ENCODE measurements at regions not wholly inside any gene's neighbourhood (a gene's known extent, or its start where the extent isn't known, plus 50 kb on each side); places are given as distances from the start of the nearest gene placed in this dataset.

DNA sequence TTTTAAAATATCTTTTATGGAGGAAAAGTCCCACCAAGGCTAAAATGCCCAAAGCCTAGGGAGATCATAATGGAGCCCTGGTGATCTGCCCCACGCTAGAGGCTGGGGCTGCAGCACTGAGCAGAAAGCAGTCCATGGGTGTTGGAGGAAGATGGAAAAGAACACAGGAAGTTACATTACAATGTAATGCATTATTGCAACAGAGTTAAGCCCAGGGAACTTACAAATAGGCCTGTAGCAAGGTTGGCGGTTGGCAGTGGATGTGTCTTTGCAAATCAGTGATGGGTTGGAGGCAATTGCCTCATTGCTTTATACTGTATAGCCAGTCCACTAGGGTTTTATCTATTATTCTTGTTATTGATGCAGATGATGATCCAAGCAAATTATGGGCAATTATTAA, 399.9 kb downstream of the NDFIP2 start:
- no peak for DNase-seq
- Mint-ChIP-seq H3K27me3 (ENCODE audit: low read depth) (no peaks in the 10 kb centered on the region; the same call in 1 of the 2 replicates), H3K9me3 (peaks cover 3 to 5% of the 10 kb centered on the region in 2 experiments; a peak in 3 of 5 replicates), H3K4me3 (no peak overlapping the region), H3K36me3 (ENCODE audit: insufficient read depth in 1 of 3, low read depth in 3 of 3) (peaks cover 0 to 7% (median 0%) of the 10 kb centered on the region in 3 experiments; a peak in 2 of 7 replicates), H3K4me1 (peaks cover 11% of the 10 kb centered on the region in 2 experiments), H3K27ac (no peak overlapping the region)
- no peak overlapping the region for H3K4ac ChIP-seq (ENCODE audit: low read depth, low read length)
- H2BK5ac ChIP-seq (ENCODE audit: insufficient read length, low read length) = no peak overlapping the region
- H2AFZ ChIP-seq (ENCODE audit: low read length) = no peak overlapping the region
- no peak overlapping the region for H2BK12ac ChIP-seq (ENCODE audit: insufficient read length, low read depth, low read length)
- no peak overlapping the region for H3K27ac ChIP-seq (ENCODE audit: insufficient read length, low read depth, low read length)
- H3K9ac ChIP-seq (ENCODE audit: extremely low read depth, insufficient read length, low read length) = no peak overlapping the region
- no peaks in the 10 kb centered on the region for H3K23me2 ChIP-seq (ENCODE audit: insufficient read length, low read depth, low read length, poor library complexity, severe bottlenecking)
- no peak overlapping the region for H3K4me2 ChIP-seq (ENCODE audit: insufficient read depth, insufficient read length, low read length)
- no peak overlapping the region for H4K5ac ChIP-seq (ENCODE audit: insufficient read length, low read depth, low read length)
- H3K27me3 ChIP-seq (ENCODE audit: insufficient read depth, low read length) = no peaks in the 10 kb centered on the region
- H3K9me3 ChIP-seq (ENCODE audit: control insufficient read depth, low read depth, low read length) = no peaks in the 10 kb centered on the region
- H2AK5ac ChIP-seq (ENCODE audit: insufficient read length, low read length) = no peak overlapping the region
- H3K23ac ChIP-seq (ENCODE audit: insufficient read length, low read depth, low read length) = no peak overlapping the region
- H4K20me1 ChIP-seq (ENCODE audit: control insufficient read depth, insufficient read depth, insufficient read length) = no peaks in the 10 kb centered on the region
- no peaks in the 10 kb centered on the region for H3K4me1 ChIP-seq (ENCODE audit: insufficient read depth, low read length)
- H2BK15ac ChIP-seq (ENCODE audit: low read depth, low read length) = no peak overlapping the region
- TF ChIP-seq CTCF (conservative IDR thresholded peaks at IDR 0.05) = no peak
- H2BK20ac ChIP-seq (ENCODE audit: low read depth, low read length, poor library complexity, severe bottlenecking) = no peak overlapping the region
- no CpG with 5 or more reads among the region's 2 CpGs for WGBS (ENCODE audit: extremely low coverage, insufficient read length, low lambda C conversion rate)
- no peak overlapping the region for H3T11ph ChIP-seq (ENCODE audit: low read length)
- no peaks in the 10 kb centered on the region for H3K79me1 ChIP-seq (ENCODE audit: insufficient read depth, low read depth, low read length, poor library complexity, severe bottlenecking)
- H2BK120ac ChIP-seq (ENCODE audit: low read depth, low read length, poor library complexity, severe bottlenecking) = no peak overlapping the region
- no peak overlapping the region for H3K18ac ChIP-seq (ENCODE audit: insufficient read length, low read depth, low read length)
- no peak overlapping the region for H3K14ac ChIP-seq (ENCODE audit: insufficient read depth, low read length)
- H3K56ac ChIP-seq (ENCODE audit: insufficient read length, low read depth, low read length) = no peak overlapping the region
- no peaks in the 10 kb centered on the region for H3K79me2 ChIP-seq (ENCODE audit: insufficient read depth, low read length)
- no peak overlapping the region for H4K91ac ChIP-seq (ENCODE audit: insufficient read length, low read depth, low read length)
- H4K8ac ChIP-seq (replicated peaks; ENCODE audit: insufficient read length, low read depth, low read length) = no peak overlapping the region
